ENCODE measurements at regions not wholly inside any gene's neighbourhood (a gene's known extent, or its start where the extent isn't known, plus 50 kb on each side); places are given as distances from the start of the nearest gene placed in this dataset.
"Not testable (repeated sequence)": the region's sequence is repeated elsewhere in the genome, so short reads cannot be mapped to it uniquely, and the experiment has no call there.

- FAIRE-seq (no peak), DNase-seq (ENCODE audit: low spot score) (no peak)
These were observed 854.0 kb upstream of the CITED2 start for GRCh38 chr6:140228491-140228890.

DNA sequence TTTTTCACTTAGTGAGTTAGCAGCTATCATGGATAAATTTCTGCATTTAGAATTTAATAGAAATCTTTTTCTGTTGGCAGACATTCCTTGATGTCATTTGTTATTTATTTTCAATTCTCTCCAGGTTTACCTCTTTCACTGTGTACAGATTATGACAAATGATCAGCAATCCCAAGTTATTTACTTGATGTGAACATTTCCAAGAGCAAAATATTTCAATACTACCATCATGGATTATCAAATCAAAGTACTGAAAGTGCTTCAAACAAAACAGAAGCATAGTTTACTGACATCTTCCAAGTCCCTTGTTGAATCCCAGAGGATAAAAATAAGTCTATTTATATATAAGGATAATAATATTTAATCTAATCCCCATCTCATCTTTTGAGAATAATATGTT is 852.2 kb upstream of the CITED2 start:
- DNase-seq (ENCODE audit: low spot score) (no peak), FAIRE-seq (no peak)

DNA sequence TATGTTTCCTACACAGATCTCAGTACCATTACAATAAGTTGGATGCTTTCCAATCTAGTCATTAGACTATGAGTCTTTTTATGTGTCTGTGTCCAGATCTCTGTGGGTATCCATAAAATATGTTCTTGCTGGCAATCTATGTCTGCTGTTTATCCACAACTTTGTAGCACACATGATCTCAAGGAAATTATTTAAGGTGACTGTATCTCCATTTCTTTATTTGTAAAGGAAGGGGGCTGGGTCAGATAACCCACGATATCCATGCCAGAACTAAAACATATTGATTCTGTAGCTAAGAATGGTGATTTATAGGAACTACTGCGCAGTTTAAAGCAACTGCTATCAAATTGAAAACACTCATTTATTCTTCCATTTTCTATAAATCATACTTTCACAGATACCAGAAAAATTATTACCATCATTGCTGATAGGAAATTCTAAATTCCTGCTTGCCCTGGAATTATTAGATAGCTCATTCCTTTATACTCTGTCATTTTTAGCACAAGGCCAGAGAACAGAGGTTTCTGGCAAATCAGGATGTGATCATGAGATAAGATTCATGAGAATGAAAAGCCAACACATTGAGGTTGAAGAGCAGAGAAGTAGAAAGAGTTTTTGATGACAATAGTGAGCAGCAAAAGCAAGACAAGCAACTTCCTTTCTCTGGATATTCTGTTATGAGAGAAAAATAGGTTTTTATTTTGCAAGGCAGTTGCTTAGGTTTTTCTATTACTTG is 851.4 kb upstream of the CITED2 start:
- no peak for DNase-seq (ENCODE audit: low spot score)
- FAIRE-seq: no peak

- no peak for FAIRE-seq
- DNase-seq (ENCODE audit: low spot score): no peak
These were observed 842.8 kb upstream of the CITED2 start for GRCh38 chr6:140217283-140217682.

- no peak for FAIRE-seq
- no peak for DNase-seq (ENCODE audit: low spot score)
These were observed 835.3 kb upstream of the CITED2 start for GRCh38 chr6:140209775-140210174.

GRCh38 chr6:140208286-140208685 is 833.8 kb upstream of the CITED2 start:
- FAIRE-seq: no peak

GRCh38 chr6:140205795-140206593 is 831.5 kb upstream of the CITED2 start:
- no peak for FAIRE-seq
- DNase-seq (ENCODE audit: low spot score): no peak

More at GRCh38 chr6:140208286-140208685, 833.8 kb upstream of the CITED2 start:
- DNase-seq (ENCODE audit: low spot score): no peak

- no peak for FAIRE-seq
- DNase-seq (ENCODE audit: low spot score): no peak
These were observed 829.7 kb upstream of the CITED2 start for GRCh38 chr6:140204154-140204553.

DNA sequence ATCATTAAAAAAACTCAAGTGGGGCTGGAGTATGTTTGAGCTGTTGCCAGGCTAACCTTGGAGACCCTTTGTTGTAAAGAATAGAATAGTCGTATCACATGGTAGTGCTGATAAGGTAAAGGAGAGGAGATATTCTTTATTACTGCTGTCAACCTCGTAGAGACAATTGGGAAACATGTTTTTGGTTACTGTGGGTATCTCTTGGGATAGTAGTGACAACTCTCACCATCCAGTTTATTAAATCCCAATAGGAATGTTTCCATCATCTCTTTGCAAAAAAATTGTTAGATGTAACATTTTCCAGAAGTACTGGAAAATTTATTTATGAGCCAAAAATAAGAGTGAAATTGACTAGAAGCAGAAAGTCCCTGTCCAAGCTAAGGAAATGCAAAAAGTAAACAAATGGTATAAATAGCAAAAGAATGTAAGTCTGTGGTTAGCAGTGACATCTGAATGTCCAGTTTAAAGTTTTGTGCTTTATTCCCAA is 829.3 kb upstream of the CITED2 start:
- no peak for FAIRE-seq

DNA sequence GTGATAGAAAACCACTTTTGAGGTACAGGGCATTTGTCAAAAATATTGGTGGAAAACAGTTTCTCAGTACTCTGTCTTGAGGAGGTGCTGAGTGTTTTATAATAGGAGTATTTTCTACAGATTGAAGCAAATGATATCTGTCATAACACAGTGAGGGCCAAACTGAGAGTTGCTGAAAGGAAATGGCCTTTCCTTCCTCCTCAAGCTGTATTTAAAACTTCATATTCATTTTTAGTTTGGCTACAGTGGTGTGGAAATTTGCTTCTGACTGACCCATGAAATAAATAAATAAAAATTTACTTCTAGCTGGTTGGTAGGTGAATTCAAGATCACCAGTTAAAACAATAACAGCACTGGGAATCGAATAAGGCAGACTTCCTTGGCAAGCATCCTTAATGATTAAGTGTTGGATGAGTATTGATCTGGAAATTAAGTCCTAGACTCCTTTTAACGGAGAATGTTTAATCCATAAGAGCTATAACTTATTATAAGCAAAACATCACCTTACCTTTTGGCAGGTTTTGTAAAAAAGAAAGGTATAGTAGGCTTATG is 828.6 kb upstream of the CITED2 start:
- no peak for FAIRE-seq
- DNase-seq (ENCODE audit: low spot score): no peak

More for the DNA sequence above, 829.3 kb upstream of the CITED2 start:
- no peak for DNase-seq (ENCODE audit: low spot score)

GRCh38 chr6:140201787-140202458 is 827.5 kb upstream of the CITED2 start:
- FAIRE-seq: no peak
- no peak for DNase-seq (ENCODE audit: low spot score)

- FAIRE-seq (no peak), DNase-seq (ENCODE audit: low spot score) (no peak)
These were observed 818.8 kb upstream of the CITED2 start for GRCh38 chr6:140193269-140193668.

- DNase-seq (ENCODE audit: low spot score): no peak
- FAIRE-seq: no peak
These were observed 817.6 kb upstream of the CITED2 start for GRCh38 chr6:140192018-140192417.

DNA sequence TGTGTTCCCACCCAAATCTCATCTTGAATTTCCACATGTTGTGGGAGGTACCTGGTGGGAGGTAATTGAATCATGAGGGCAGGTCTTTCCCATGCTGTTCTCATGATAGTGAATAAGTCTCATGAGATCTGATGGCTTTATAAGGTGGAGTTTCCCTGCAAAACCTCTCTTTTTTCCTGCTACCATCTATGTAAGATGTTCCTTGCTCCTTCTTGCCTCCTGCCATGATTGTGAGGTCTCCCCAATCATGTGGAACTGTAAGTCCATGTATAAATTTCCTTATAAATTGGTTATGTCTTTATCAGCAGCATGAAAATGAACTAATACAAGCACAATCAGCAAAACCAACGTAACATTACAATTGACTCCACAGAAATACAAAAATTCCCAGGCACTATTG is 814.8 kb upstream of the CITED2 start:
- DNase-seq (ENCODE audit: low spot score); FAIRE-seq: not testable (repeated sequence)

- no peak for DNase-seq (ENCODE audit: low spot score)
These were observed 811.5 kb upstream of the CITED2 start for GRCh38 chr6:140185991-140186390.

GRCh38 chr6:140183881-140184280 is 809.4 kb upstream of the CITED2 start:
- DNase-seq (ENCODE audit: low spot score) (no peak), FAIRE-seq (no peak)

More at GRCh38 chr6:140185991-140186390, 811.5 kb upstream of the CITED2 start:
- no peak for FAIRE-seq

- no peak for DNase-seq (ENCODE audit: low spot score)
- no peak for FAIRE-seq
These were observed 808.4 kb upstream of the CITED2 start for GRCh38 chr6:140182821-140183220.

DNA sequence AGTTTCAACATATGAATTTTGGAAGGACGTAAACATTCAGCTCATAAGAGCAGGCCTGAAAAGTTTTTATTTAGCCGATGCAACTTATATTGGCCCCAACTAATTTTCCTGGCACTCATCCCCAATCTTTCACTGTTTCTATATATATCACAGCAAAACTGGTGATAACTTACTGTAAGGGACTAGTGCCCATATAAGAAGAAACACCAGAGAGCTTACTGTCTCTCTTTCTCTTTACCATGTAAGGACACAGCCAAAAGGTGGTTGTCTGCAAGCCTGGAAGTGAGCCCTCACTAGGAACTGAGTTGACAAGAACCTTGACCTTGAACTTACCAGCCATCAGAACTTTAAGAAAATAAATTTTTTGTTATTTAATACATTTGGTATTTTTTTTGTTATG is 807.4 kb upstream of the CITED2 start:
- no peak for DNase-seq (ENCODE audit: low spot score)
- FAIRE-seq: no peak

- DNase-seq (ENCODE audit: low spot score) (no peak), FAIRE-seq (no peak)
These were observed 805.9 kb upstream of the CITED2 start for GRCh38 chr6:140180306-140180705.

DNA sequence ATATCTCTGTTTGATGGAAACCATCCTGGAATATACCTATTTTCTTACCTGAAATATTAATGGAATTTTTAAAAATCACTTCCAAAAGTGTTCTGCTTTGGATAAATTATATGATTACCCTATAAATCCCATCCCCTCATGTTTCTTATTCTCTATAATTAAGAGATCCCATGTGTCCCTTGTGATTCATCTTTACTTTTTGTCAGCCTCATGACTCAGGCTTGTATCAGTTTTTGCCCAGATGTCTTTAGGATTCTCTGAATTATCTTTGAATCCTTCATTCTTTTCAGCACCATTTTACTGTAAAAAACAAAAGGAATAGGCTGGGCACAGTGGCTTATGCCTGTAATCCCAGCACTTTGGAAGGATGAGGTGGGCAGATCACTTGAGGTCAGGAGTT is 804.5 kb upstream of the CITED2 start:
- no peak for DNase-seq (ENCODE audit: low spot score)
- FAIRE-seq: no peak

GRCh38 chr6:140178520-140178919 is 804.1 kb upstream of the CITED2 start:
- FAIRE-seq (no peak), DNase-seq (ENCODE audit: low spot score) (no peak)

- no peak for DNase-seq (ENCODE audit: low spot score)
- no peak for FAIRE-seq
These were observed 801.9 kb upstream of the CITED2 start for GRCh38 chr6:140176306-140176705.

Measured in RCC 7860 (cell line).